Body of pancreas (tissue), 4 donors: ENCODE measurements at regions not wholly inside any gene's neighbourhood (a gene's known extent, or its start where the extent isn't known, plus 50 kb on each side); places are given as distances from the start of the nearest gene placed in this dataset.

ENCODE experiments used
- CTCF ChIP-seq, 7 experiments: fragments of 450-650 bp in 4 of 7; fragments of 200-600 bp in 3 of 7; sonication (generic) in 3 of 7; IDR thresholded peaks; one replicate each; pipeline ENCODE4 v1.5.1; 2016 to 2019; ENCODE audit warnings: antibody characterized with exemption in 7 of 7
- POLR2A ChIP-seq, 3 donors: fragments of 450-650 bp; IDR thresholded peaks; one replicate each; pipeline ENCODE4 v1.6.1; 2016; ENCODE audit warnings: antibody characterized with exemption in 3 of 3, mild to moderate bottlenecking in 2 of 3

GRCh38 chr14:48429512-48429911, 754.1 kb upstream of the MDGA2 start:
- TF ChIP-seq POLR2A (IDR thresholded peaks at IDR 0.05): no peak
- no peak for TF ChIP-seq CTCF (IDR thresholded peaks at IDR 0.05)
